ENCODE measurements at regions not wholly inside any gene's neighbourhood (a gene's known extent, or its start where the extent isn't known, plus 50 kb on each side); places are given as distances from the start of the nearest gene placed in this dataset.

- Histone ChIP-seq H3K9ac (ENCODE audit: low read depth, low read length) (no peak overlapping the region), H3K36me3 (ENCODE audit: insufficient read depth, low read length) (no peaks in the 10 kb centered on the region), H3K4me1 (ENCODE audit: insufficient read depth, low read length) (no peaks in the 10 kb centered on the region; the same call in 1 of the 2 replicates), H3K9me3 (ENCODE audit: control insufficient read depth, insufficient read depth, low read length) (peaks cover 13% of the 10 kb centered on the region; the same call in 1 of the 2 replicates)
Observed at GRCh38 chr16:87076331-87076949, 240.8 kb downstream of the C16orf95 start.

GRCh38 chr16:87076950-87077749 lies 240.0 kb downstream of the C16orf95 start:
- peaks cover 15% of the 10 kb centered on the region; the same call in 1 of the 2 replicates for H3K9me3 ChIP-seq (ENCODE audit: control insufficient read depth, insufficient read depth, low read length)
- H3K36me3 ChIP-seq (ENCODE audit: insufficient read depth, low read length), result no peaks in the 10 kb centered on the region
- H3K9ac ChIP-seq (ENCODE audit: low read depth, low read length), result no peak overlapping the region
- no peaks in the 10 kb centered on the region; the same call in 1 of the 2 replicates for H3K4me1 ChIP-seq (ENCODE audit: insufficient read depth, low read length)

- Histone ChIP-seq H3K9ac (ENCODE audit: low read depth, low read length) (no peak overlapping the region), H3K9me3 (ENCODE audit: control insufficient read depth, insufficient read depth, low read length) (peaks cover 15% of the 10 kb centered on the region; the same call in 1 of the 2 replicates), H3K4me1 (ENCODE audit: insufficient read depth, low read length) (no peaks in the 10 kb centered on the region; the same call in 1 of the 2 replicates), H3K36me3 (ENCODE audit: insufficient read depth, low read length) (no peaks in the 10 kb centered on the region)
Observed at GRCh38 chr16:87077750-87078127, 239.5 kb downstream of the C16orf95 start.

- Histone ChIP-seq H3K9me3 (ENCODE audit: control insufficient read depth, insufficient read depth, low read length) (peaks cover 17% of the 10 kb centered on the region; the same call in 1 of the 2 replicates), H3K36me3 (ENCODE audit: insufficient read depth, low read length) (no peaks in the 10 kb centered on the region), H3K4me1 (ENCODE audit: insufficient read depth, low read length) (no peaks in the 10 kb centered on the region; the same call in 1 of the 2 replicates), H3K9ac (ENCODE audit: low read depth, low read length) (no peak overlapping the region)
Observed at GRCh38 chr16:87080571-87081167, 236.5 kb downstream of the C16orf95 start.

- Histone ChIP-seq H3K4me1 (ENCODE audit: insufficient read depth, low read length) (no peaks in the 10 kb centered on the region; the same call in 1 of the 2 replicates), H3K9me3 (ENCODE audit: control insufficient read depth, insufficient read depth, low read length) (peaks cover 13% of the 10 kb centered on the region; the same call in 1 of the 2 replicates), H3K36me3 (ENCODE audit: insufficient read depth, low read length) (no peaks in the 10 kb centered on the region), H3K9ac (ENCODE audit: low read depth, low read length) (no peak overlapping the region)
Observed at GRCh38 chr16:87085441-87085840, 231.8 kb downstream of the C16orf95 start.

- peaks cover 7% of the 10 kb centered on the region; the same call in 1 of the 2 replicates for H3K9me3 ChIP-seq (ENCODE audit: control insufficient read depth, insufficient read depth, low read length)
Observed at GRCh38 chr16:87086156-87086555, 231.0 kb downstream of the C16orf95 start.

GRCh38 chr16:87086575-87086974 lies 230.6 kb downstream of the C16orf95 start:
- H3K9me3 ChIP-seq (ENCODE audit: control insufficient read depth, insufficient read depth, low read length), result peaks cover 4% of the 10 kb centered on the region; the same call in 1 of the 2 replicates
- no peaks in the 10 kb centered on the region; the same call in 1 of the 2 replicates for H3K4me1 ChIP-seq (ENCODE audit: insufficient read depth, low read length)
- no peak overlapping the region for H3K9ac ChIP-seq (ENCODE audit: low read depth, low read length)
- H3K36me3 ChIP-seq (ENCODE audit: insufficient read depth, low read length), result no peaks in the 10 kb centered on the region

More at GRCh38 chr16:87086156-87086555, 231.0 kb downstream of the C16orf95 start:
- no peak overlapping the region for H3K9ac ChIP-seq (ENCODE audit: low read depth, low read length)
- H3K4me1 ChIP-seq (ENCODE audit: insufficient read depth, low read length), result no peaks in the 10 kb centered on the region; the same call in 1 of the 2 replicates
- H3K36me3 ChIP-seq (ENCODE audit: insufficient read depth, low read length), result no peaks in the 10 kb centered on the region

- H3K9ac ChIP-seq (ENCODE audit: low read depth, low read length), result no peak overlapping the region
- H3K4me1 ChIP-seq (ENCODE audit: insufficient read depth, low read length), result no peaks in the 10 kb centered on the region
- no peaks in the 10 kb centered on the region for H3K36me3 ChIP-seq (ENCODE audit: insufficient read depth, low read length)
- H3K9me3 ChIP-seq (ENCODE audit: control insufficient read depth, insufficient read depth, low read length), result no peaks in the 10 kb centered on the region
Observed at GRCh38 chr16:87092958-87093357, 224.2 kb downstream of the C16orf95 start.

GRCh38 chr16:87093804-87094555 lies 223.2 kb downstream of the C16orf95 start:
- no peaks in the 10 kb centered on the region for H3K9me3 ChIP-seq (ENCODE audit: control insufficient read depth, insufficient read depth, low read length)
- no peaks in the 10 kb centered on the region for H3K36me3 ChIP-seq (ENCODE audit: insufficient read depth, low read length)
- H3K4me1 ChIP-seq (ENCODE audit: insufficient read depth, low read length), result peaks cover 1% of the 10 kb centered on the region
- no peak overlapping the region for H3K9ac ChIP-seq (ENCODE audit: low read depth, low read length)

- peaks cover 6% of the 10 kb centered on the region for H3K4me1 ChIP-seq (ENCODE audit: insufficient read depth, low read length)
- H3K36me3 ChIP-seq (ENCODE audit: insufficient read depth, low read length), result no peaks in the 10 kb centered on the region
- no peaks in the 10 kb centered on the region for H3K9me3 ChIP-seq (ENCODE audit: control insufficient read depth, insufficient read depth, low read length)
- no peak overlapping the region for H3K9ac ChIP-seq (ENCODE audit: low read depth, low read length)
Observed at GRCh38 chr16:87094556-87094865, 222.7 kb downstream of the C16orf95 start.

- no peaks in the 10 kb centered on the region for H3K36me3 ChIP-seq (ENCODE audit: insufficient read depth, low read length)
- no peak overlapping the region for H3K9ac ChIP-seq (ENCODE audit: low read depth, low read length)
- H3K9me3 ChIP-seq (ENCODE audit: control insufficient read depth, insufficient read depth, low read length), result no peaks in the 10 kb centered on the region
- H3K4me1 ChIP-seq (ENCODE audit: insufficient read depth, low read length), result peaks cover 13% of the 10 kb centered on the region
Observed at GRCh38 chr16:87095271-87095670, 221.9 kb downstream of the C16orf95 start.

- Histone ChIP-seq H3K36me3 (ENCODE audit: insufficient read depth, low read length) (no peaks in the 10 kb centered on the region), H3K9me3 (ENCODE audit: control insufficient read depth, insufficient read depth, low read length) (no peaks in the 10 kb centered on the region)
Observed at GRCh38 chr16:87096746-87097333, 220.4 kb downstream of the C16orf95 start.

GRCh38 chr16:87098361-87098760 lies 218.8 kb downstream of the C16orf95 start:
- Histone ChIP-seq H3K36me3 (ENCODE audit: insufficient read depth, low read length) (no peaks in the 10 kb centered on the region), H3K9ac (ENCODE audit: low read depth, low read length) (no peak overlapping the region)

More at GRCh38 chr16:87096746-87097333, 220.4 kb downstream of the C16orf95 start:
- H3K4me1 ChIP-seq (ENCODE audit: insufficient read depth, low read length), result peaks cover 19% of the 10 kb centered on the region
- no peak overlapping the region for H3K9ac ChIP-seq (ENCODE audit: low read depth, low read length)

More at GRCh38 chr16:87098361-87098760, 218.8 kb downstream of the C16orf95 start:
- H3K9me3 ChIP-seq (ENCODE audit: control insufficient read depth, insufficient read depth, low read length), result no peaks in the 10 kb centered on the region
- H3K4me1 ChIP-seq (ENCODE audit: insufficient read depth, low read length), result peaks cover 29% of the 10 kb centered on the region
